H1 (cell line): ENCODE measurements at regions not wholly inside any gene's neighbourhood (a gene's known extent, or its start where the extent isn't known, plus 50 kb on each side); places are given as distances from the start of the nearest gene placed in this dataset.

Source experiments
- CHD7 ChIP-seq: fragments of 300-600 bp; sonication (generic); IDR thresholded peaks from 2 replicates; pipeline ENCODE4 v1.7.1; 2012; ENCODE audit warnings: low read length, moderate library complexity, mild to moderate bottlenecking, inconsistent platforms; ENCODE audit not compliant: insufficient replicate concordance
- CTBP2 ChIP-seq: IDR thresholded peaks from 2 replicates; pipeline ENCODE4 v1.7.0; 2011; ENCODE audit warnings: borderline replicate concordance, mild to moderate bottlenecking, moderate library complexity, mixed read lengths, low read length; ENCODE audit not compliant: insufficient read depth, insufficient read length
- CTCF ChIP-seq, 3 experiments: IDR thresholded peaks; 1 replicate in 2 of 3; 2 replicates in 1 of 3; pipeline versions ENCODE4 v1.5.1 to v1.6.1; 2011; ENCODE audit warnings: low read length in 3 of 3, mild to moderate bottlenecking in 3 of 3, inconsistent platforms in 2 of 3, low read depth in 1 of 3, moderate library complexity in 1 of 3; ENCODE audit not compliant: insufficient read depth in 1 of 3; ENCODE audit errors: control extremely low read depth in 1 of 3
- E2F6 ChIP-seq: IDR thresholded peaks from 2 replicates; pipeline ENCODE4 v1.6.1; 2012; ENCODE audit warnings: inconsistent platforms
- POU5F1 ChIP-seq: IDR thresholded peaks from 2 replicates; pipeline ENCODE4 v1.6.1; 2011; ENCODE audit warnings: low read depth, mild to moderate bottlenecking, low read length, moderate library complexity
- RFX5 ChIP-seq: IDR thresholded peaks from 2 replicates; pipeline ENCODE4 v1.6.1; 2011; ENCODE audit warnings: low read depth, low read length, improper control_type of control experiment, borderline replicate concordance
- SP2 ChIP-seq: IDR thresholded peaks from 2 replicates; pipeline ENCODE4 v1.6.1; 2012; ENCODE audit warnings: mild to moderate bottlenecking, low read length, inconsistent platforms
- SP4 ChIP-seq: IDR thresholded peaks from 2 replicates; pipeline ENCODE4 v1.6.1; 2012; ENCODE audit warnings: low read length, inconsistent platforms
- ZNF274 ChIP-seq: IDR thresholded peaks from 2 replicates; pipeline ENCODE4 v1.7.0; 2012; ENCODE audit warnings: low read length, borderline replicate concordance; ENCODE audit errors: extremely low read depth

- TF ChIP-seq CHD7 (no peak), E2F6 (no peak), POU5F1 (no peak), SP2 (no peak), ZNF274 (no peak), RFX5 (no peak), CTBP2 (no peak), CTCF (IDR thresholded peaks at IDR 0.05; ENCODE audit: control extremely low read depth in 1 of 3, insufficient read depth in 1 of 3, low read depth in 1 of 3, low read length in 3 of 3) (no peak), SP4 (no peak)
Measured at GRCh38 chr7:12913002-12913401, 225.6 kb downstream of the ARL4A start (continued).
